ENCODE measurements at regions not wholly inside any gene's neighbourhood (a gene's known extent, or its start where the extent isn't known, plus 50 kb on each side); places are given as distances from the start of the nearest gene placed in this dataset.

- Mint-ChIP-seq H3K27me3 (no peaks in the 10 kb centered on the region), H3K27ac (no peak overlapping the region), H3K36me3 (ENCODE audit: low read depth) (no peaks in the 10 kb centered on the region), H3K4me1 (no peaks in the 10 kb centered on the region), H3K9me3 (peaks cover 2% of the 10 kb centered on the region), H3K4me3 (no peak overlapping the region)
- no peak for TF ChIP-seq CTCF (IDR thresholded peaks at IDR 0.05)
- intact Hi-C loops (cut with micrococcal nuclease): no loop called here
- ChIA-PET POLR2A (no interaction called here), CTCF (no interaction called here)
- no peak for DNase-seq
- no peak for ATAC-seq (ENCODE audit: low read depth)
These were observed 1507.1 kb downstream of the UQCRFS1 start for GRCh38 chr19:27705896-27706295.

- no peak for DNase-seq
- no peaks in the 10 kb centered on the region for H3K27me3 Mint-ChIP-seq
- intact Hi-C loops (cut with micrococcal nuclease): no loop called here
- H3K36me3 Mint-ChIP-seq (ENCODE audit: low read depth): no peaks in the 10 kb centered on the region
- ChIA-PET POLR2A (no interaction called here), CTCF (no interaction called here)
- no peaks in the 10 kb centered on the region for H3K4me1 Mint-ChIP-seq
- H3K27ac Mint-ChIP-seq: no peak overlapping the region
- peaks cover 13% of the 10 kb centered on the region for H3K9me3 Mint-ChIP-seq
- no peak for ATAC-seq (ENCODE audit: low read depth)
- no peak overlapping the region for H3K4me3 Mint-ChIP-seq
- TF ChIP-seq CTCF (IDR thresholded peaks at IDR 0.05): no peak
These were observed 1518.4 kb downstream of the UQCRFS1 start for GRCh38 chr19:27694361-27695055.

DNA sequence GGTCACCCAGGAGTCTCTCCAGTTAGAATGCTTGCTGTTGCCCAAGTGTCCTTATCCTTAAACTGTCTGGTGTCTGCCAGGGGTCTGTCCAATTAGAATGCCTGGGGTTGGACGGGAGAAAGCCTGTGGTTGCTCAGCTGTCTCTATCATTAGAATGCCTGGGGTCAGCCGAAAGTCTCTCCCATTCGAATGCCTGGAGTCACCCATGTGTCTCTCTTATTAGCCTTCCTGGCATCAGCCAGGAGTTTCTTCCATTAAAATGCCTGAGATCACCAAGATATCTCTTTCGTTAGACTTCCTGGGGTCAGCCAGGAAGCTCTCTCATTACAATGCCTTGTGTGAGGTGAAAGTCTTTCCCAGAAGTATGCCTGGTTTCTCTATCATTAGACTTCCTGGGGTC, 1521.0 kb downstream of the UQCRFS1 start:
- ATAC-seq (ENCODE audit: low read depth) (no peak), DNase-seq (no peak)
- Mint-ChIP-seq H3K27me3 (no peaks in the 10 kb centered on the region), H3K9me3 (peaks cover 13% of the 10 kb centered on the region), H3K4me1 (no peaks in the 10 kb centered on the region), H3K36me3 (ENCODE audit: low read depth) (no peaks in the 10 kb centered on the region), H3K4me3 (no peak overlapping the region), H3K27ac (no peak overlapping the region)
- TF ChIP-seq CTCF (IDR thresholded peaks at IDR 0.05): no peak
- intact Hi-C loops (cut with micrococcal nuclease): no loop called here
- POLR2A ChIA-PET: no interaction called here
- CTCF ChIA-PET: no interaction called here

- Mint-ChIP-seq H3K36me3 (ENCODE audit: low read depth) (no peaks in the 10 kb centered on the region), H3K27ac (no peak overlapping the region), H3K27me3 (no peaks in the 10 kb centered on the region), H3K4me1 (no peaks in the 10 kb centered on the region), H3K9me3 (peaks cover 7% of the 10 kb centered on the region), H3K4me3 (no peak overlapping the region)
- DNase-seq: no peak
- intact Hi-C loops (cut with micrococcal nuclease): no loop called here
- TF ChIP-seq CTCF (IDR thresholded peaks at IDR 0.05): no peak
- ATAC-seq (ENCODE audit: low read depth): no peak
- ChIA-PET CTCF (no interaction called here), POLR2A (no interaction called here)
These were observed 1523.2 kb downstream of the UQCRFS1 start for GRCh38 chr19:27689734-27690241.

DNA sequence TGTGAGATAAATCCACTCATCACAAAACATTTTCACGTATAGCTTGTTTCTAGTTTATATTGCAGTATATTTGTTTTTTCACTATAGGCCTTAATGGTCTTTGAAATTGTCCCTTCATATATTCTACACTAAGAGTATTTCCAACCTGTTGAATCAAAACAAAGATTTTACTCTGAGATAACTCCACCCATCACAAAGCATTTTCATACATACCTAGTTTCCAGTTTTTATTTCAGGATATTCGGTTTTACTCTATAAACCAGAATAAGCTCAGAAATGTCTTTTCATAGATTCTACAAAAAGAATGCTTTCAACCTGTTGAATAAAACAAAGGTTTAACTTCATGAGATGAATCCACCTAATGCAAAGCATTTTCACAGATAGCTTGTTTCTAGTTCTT, 1528.7 kb downstream of the UQCRFS1 start:
- ChIA-PET CTCF (no interaction called here), POLR2A (no interaction called here)
- DNase-seq (no peak), ATAC-seq (ENCODE audit: low read depth) (no peak)
- Mint-ChIP-seq H3K27me3 (no peaks in the 10 kb centered on the region), H3K9me3 (peaks cover 14% of the 10 kb centered on the region), H3K27ac (no peak overlapping the region), H3K4me3 (no peak overlapping the region), H3K36me3 (ENCODE audit: low read depth) (no peaks in the 10 kb centered on the region), H3K4me1 (no peaks in the 10 kb centered on the region)
- intact Hi-C loops (cut with micrococcal nuclease): no loop called here
- TF ChIP-seq CTCF (IDR thresholded peaks at IDR 0.05): no peak
